Trophoblast cell (in vitro differentiated cells and primary cell): ENCODE measurements at regions not wholly inside any gene's neighbourhood (a gene's known extent, or its start where the extent isn't known, plus 50 kb on each side); places are given as distances from the start of the nearest gene placed in this dataset.
A peak's percentile ranks its signal among the peaks of the same experiment; 100 is the strongest.

Experiments used
- DNase-seq, 2 donors: peaks; one replicate each; pipeline ENCODE4 v3.0.0-alpha.2; 2016
- H2AFZ ChIP-seq: 2 replicates; pipeline ENCODE4 v1.6.1; 2013; ENCODE audit warnings: low read length, moderate library complexity, mild to moderate bottlenecking; ENCODE audit not compliant: insufficient read depth, poor library complexity
- H2AK5ac ChIP-seq: 2 replicates; pipeline ENCODE4 v1.6.1; 2013; ENCODE audit warnings: mild to moderate bottlenecking, low read length
- H2BK120ac ChIP-seq: 2 replicates; pipeline ENCODE4 v1.6.1; 2013; ENCODE audit warnings: low read length, mild to moderate bottlenecking, moderate library complexity; ENCODE audit not compliant: insufficient read depth, poor library complexity
- H2BK12ac ChIP-seq: 2 replicates; pipeline ENCODE4 v1.6.1; 2013; ENCODE audit warnings: mild to moderate bottlenecking, low read length, moderate library complexity
- H2BK5ac ChIP-seq: 2 replicates; pipeline ENCODE4 v1.6.1; 2013; ENCODE audit warnings: low read length, low read depth, moderate library complexity, mild to moderate bottlenecking; ENCODE audit not compliant: poor library complexity
- H3K14ac ChIP-seq: 2 replicates; pipeline ENCODE4 v1.6.1; 2013; ENCODE audit warnings: mild to moderate bottlenecking, low read length
- H3K18ac ChIP-seq: 2 replicates; pipeline ENCODE4 v1.6.1; 2013; ENCODE audit warnings: mild to moderate bottlenecking, low read length
- H3K23ac ChIP-seq: 2 replicates; pipeline ENCODE4 v1.6.1; 2013; ENCODE audit warnings: low read length
- H3K27ac ChIP-seq: 2 replicates; pipeline ENCODE4 v1.5.1; 2013; ENCODE audit warnings: low read depth, mild to moderate bottlenecking, inconsistent platforms, low read length, moderate library complexity
- H3K27me3 ChIP-seq: 2 replicates; pipeline ENCODE4 v1.6.1; 2013; ENCODE audit warnings: inconsistent platforms, mild to moderate bottlenecking, low read length, moderate library complexity; ENCODE audit not compliant: insufficient read depth
- H3K36me3 ChIP-seq, 2 experiments: 1 replicate in 1 of 2; 2 replicates in 1 of 2; pipeline ENCODE4 v1.6.1; 2013; ENCODE audit warnings: low read length in 2 of 2, mild to moderate bottlenecking in 2 of 2, moderate library complexity in 1 of 2; ENCODE audit not compliant: insufficient read depth in 2 of 2, control insufficient read depth in 1 of 2
- H3K4ac ChIP-seq: 2 replicates; pipeline ENCODE4 v1.6.1; 2013; ENCODE audit warnings: low read depth, mild to moderate bottlenecking, low read length, moderate library complexity
- H3K4me1 ChIP-seq, 2 experiments: 1 replicate in 1 of 2; 2 replicates in 1 of 2; pipeline ENCODE4 v1.6.1; 2013; ENCODE audit warnings: low read length in 2 of 2, mild to moderate bottlenecking in 2 of 2, moderate library complexity in 1 of 2; ENCODE audit not compliant: insufficient read depth in 2 of 2, control insufficient read depth in 1 of 2
- H3K4me2 ChIP-seq: 2 replicates; pipeline ENCODE4 v1.6.1; 2013; ENCODE audit warnings: inconsistent platforms, mild to moderate bottlenecking, low read length, moderate library complexity
- H3K4me3 ChIP-seq: 2 replicates; pipeline ENCODE4 v1.5.1; 2013; ENCODE audit warnings: mild to moderate bottlenecking, low read depth, low read length, inconsistent platforms
- H3K79me1 ChIP-seq: one replicate; pipeline ENCODE4 v1.6.1; 2013; ENCODE audit warnings: low read length
- H3K79me2 ChIP-seq: 2 replicates; pipeline ENCODE4 v1.6.1; 2013; ENCODE audit warnings: low read length, mild to moderate bottlenecking; ENCODE audit not compliant: control insufficient read depth, insufficient read depth, poor library complexity
- H3K9ac ChIP-seq: 2 replicates; pipeline ENCODE4 v1.6.1; 2013; ENCODE audit warnings: mild to moderate bottlenecking, low read length
- H3K9me3 ChIP-seq: 2 replicates; pipeline ENCODE4 v1.6.1; 2013; ENCODE audit warnings: low read depth, mild to moderate bottlenecking, control low read depth, inconsistent platforms, low read length; ENCODE audit not compliant: insufficient read depth
- H4K12ac ChIP-seq: 2 replicates; pipeline ENCODE4 v1.6.1; 2013; ENCODE audit warnings: low read depth, mild to moderate bottlenecking, low read length, moderate library complexity
- H4K8ac ChIP-seq: 2 replicates; pipeline ENCODE4 v1.6.1; 2013; ENCODE audit warnings: low read depth, mild to moderate bottlenecking, low read length, moderate library complexity
- H4K91ac ChIP-seq: one replicate; pipeline ENCODE4 v1.6.1; 2013; ENCODE audit warnings: low read depth, mild to moderate bottlenecking, low read length, moderate library complexity
- WGBS: extraction: QIAGEN DNeasy Blood & Tissue Kit; methylation state at CpG from one replicate; pipeline ENCODE4 v1.1.7; 2013; ENCODE audit warnings: missing lambda C conversion rate; ENCODE audit not compliant: insufficient read length, insufficient coverage; ENCODE audit errors: extremely low coverage; 5-methylcytosine and 5-hydroxymethylcytosine counted together

- Histone ChIP-seq H3K27me3 (no peaks in the 10 kb centered on the region), H2BK5ac (no peak overlapping the region), H3K18ac (no peak overlapping the region), H3K14ac (no peak overlapping the region), H3K23ac (no peak overlapping the region), H2BK120ac (no peak overlapping the region), H3K27ac (no peak overlapping the region), H2AFZ (no peak overlapping the region), H3K4me3 (no peak overlapping the region), H3K9ac (no peak overlapping the region), H4K12ac (no peak overlapping the region), H3K79me1 (no peaks in the 10 kb centered on the region), H4K8ac (no peak overlapping the region), H3K4me2 (no peak overlapping the region), H3K36me3 (no peaks in the 10 kb centered on the region), H3K79me2 (no peaks in the 10 kb centered on the region), H3K4me1 (no peaks in the 10 kb centered on the region), H3K9me3 (no peaks in the 10 kb centered on the region), H3K4ac (no peak overlapping the region), H2AK5ac (no peak overlapping the region), H2BK12ac (no peak overlapping the region), H4K91ac (no peak overlapping the region)
- DNase-seq = no peak
- WGBS = no CpG with 5 or more reads among the region's 8 CpGs
These were observed 351.0 kb downstream of the TCERG1L start for GRCh38 chr10:130960531-130960930.

- H3K9me3 ChIP-seq = no peaks in the 10 kb centered on the region
- no peak overlapping the region for H3K4me2 ChIP-seq
- H3K79me2 ChIP-seq = no peaks in the 10 kb centered on the region
- no peaks in the 10 kb centered on the region for H3K27me3 ChIP-seq
- H3K36me3 ChIP-seq = no peaks in the 10 kb centered on the region
- H3K4ac ChIP-seq = no peak overlapping the region
- no peak overlapping the region for H3K23ac ChIP-seq
- H3K4me3 ChIP-seq = no peak overlapping the region
- H3K79me1 ChIP-seq = no peaks in the 10 kb centered on the region
- no peak overlapping the region for H2BK120ac ChIP-seq
- no peak overlapping the region for H3K9ac ChIP-seq
- H2AFZ ChIP-seq = no peak overlapping the region
- no peak overlapping the region for H3K18ac ChIP-seq
- WGBS = no CpG with 5 or more reads among the region's 5 CpGs
- H4K8ac ChIP-seq = no peak overlapping the region
- no peak overlapping the region for H3K14ac ChIP-seq
- no peaks in the 10 kb centered on the region for H3K4me1 ChIP-seq
- no peak overlapping the region for H2AK5ac ChIP-seq
- H2BK12ac ChIP-seq = no peak overlapping the region
- DNase-seq = no peak
- no peak overlapping the region for H4K12ac ChIP-seq
- no peak overlapping the region for H4K91ac ChIP-seq
- no peak overlapping the region for H3K27ac ChIP-seq
- H2BK5ac ChIP-seq = no peak overlapping the region
These were observed 349.8 kb downstream of the TCERG1L start for GRCh38 chr10:130961506-130962239.

GRCh38 chr10:130962240-130963051, 349.1 kb downstream of the TCERG1L start:
- Histone ChIP-seq H2BK120ac (no peak overlapping the region), H3K4me3 (no peak overlapping the region), H3K79me1 (no peaks in the 10 kb centered on the region), H2BK12ac (no peak overlapping the region), H3K18ac (no peak overlapping the region), H3K4me2 (no peak overlapping the region), H4K91ac (no peak overlapping the region), H3K9ac (no peak overlapping the region), H3K4ac (no peak overlapping the region), H3K14ac (no peak overlapping the region), H2AK5ac (no peak overlapping the region), H3K36me3 (no peaks in the 10 kb centered on the region), H3K9me3 (no peaks in the 10 kb centered on the region), H4K8ac (no peak overlapping the region), H3K23ac (no peak overlapping the region), H3K27me3 (no peaks in the 10 kb centered on the region), H2AFZ (no peak overlapping the region), H3K79me2 (no peaks in the 10 kb centered on the region), H3K4me1 (no peaks in the 10 kb centered on the region), H2BK5ac (no peak overlapping the region), H4K12ac (no peak overlapping the region), H3K27ac (no peak overlapping the region)
- DNase-seq = peak in 1 of 2 donors; percentile 6
- WGBS = no CpG with 5 or more reads among the region's 19 CpGs

- Histone ChIP-seq H4K12ac (no peak overlapping the region), H3K14ac (no peak overlapping the region), H2BK12ac (no peak overlapping the region), H3K23ac (no peak overlapping the region), H2AK5ac (no peak overlapping the region), H3K27ac (no peak overlapping the region), H3K36me3 (no peaks in the 10 kb centered on the region), H3K4ac (no peak overlapping the region), H4K91ac (no peak overlapping the region), H3K4me3 (no peak overlapping the region), H2BK5ac (no peak overlapping the region), H2AFZ (no peak overlapping the region), H3K79me2 (no peaks in the 10 kb centered on the region), H4K8ac (no peak overlapping the region), H3K27me3 (no peaks in the 10 kb centered on the region), H3K18ac (no peak overlapping the region), H3K9ac (no peak overlapping the region), H2BK120ac (no peak overlapping the region), H3K4me2 (no peak overlapping the region), H3K79me1 (no peaks in the 10 kb centered on the region), H3K4me1 (no peaks in the 10 kb centered on the region), H3K9me3 (no peaks in the 10 kb centered on the region)
- no peak for DNase-seq
- 100% methylated on average over 2 of the region's 9 CpGs for WGBS
These were observed 348.5 kb downstream of the TCERG1L start for GRCh38 chr10:130963052-130963393.
